Right atrium auricular region (tissue), 2 donors: ENCODE measurements at regions not wholly inside any gene's neighbourhood (a gene's known extent, or its start where the extent isn't known, plus 50 kb on each side); places are given as distances from the start of the nearest gene placed in this dataset.

Experiments
- DNase-seq: peaks from one replicate; pipeline ENCODE4 v3.0.0-alpha.2; 2019; ENCODE audit warnings: low spot score
- H3K27ac ChIP-seq, 2 donors: fragments of 200-600 bp; sonication (generic); 1 replicate in 1 of 2; 2 replicates in 1 of 2; pipeline ENCODE4 v1.5.1; 2016 to 2019
- H3K27me3 ChIP-seq, 2 donors: fragments of 200-600 bp; sonication (generic); one replicate each; pipeline versions ENCODE4 v1.5.1 to v1.6.0; 2017 to 2019
- H3K36me3 ChIP-seq: fragments of 200-600 bp; sonication (generic); one replicate; pipeline ENCODE4 v1.5.1; 2016
- H3K4me1 ChIP-seq, 2 donors: fragments of 200-600 bp; sonication (generic); one replicate each; pipeline versions ENCODE4 v1.5.1 to v1.6.0; 2017 to 2019
- H3K4me3 ChIP-seq, 2 donors: fragments of 200-600 bp; sonication (generic); 1 replicate in 1 of 2; 2 replicates in 1 of 2; pipeline ENCODE4 v1.5.1; 2017 to 2019; ENCODE audit warnings: mild to moderate bottlenecking in 1 of 2, moderate library complexity in 1 of 2
- H3K9me3 ChIP-seq, 2 donors: fragments of 200-600 bp; sonication (generic); one replicate each; pipeline ENCODE4 v1.5.1; 2019
- CTCF ChIP-seq, 2 donors: fragments of 200-600 bp; sonication (generic); IDR thresholded peaks; one replicate each; pipeline ENCODE4 v1.5.1; 2019; ENCODE audit warnings: antibody characterized with exemption in 2 of 2

DNA sequence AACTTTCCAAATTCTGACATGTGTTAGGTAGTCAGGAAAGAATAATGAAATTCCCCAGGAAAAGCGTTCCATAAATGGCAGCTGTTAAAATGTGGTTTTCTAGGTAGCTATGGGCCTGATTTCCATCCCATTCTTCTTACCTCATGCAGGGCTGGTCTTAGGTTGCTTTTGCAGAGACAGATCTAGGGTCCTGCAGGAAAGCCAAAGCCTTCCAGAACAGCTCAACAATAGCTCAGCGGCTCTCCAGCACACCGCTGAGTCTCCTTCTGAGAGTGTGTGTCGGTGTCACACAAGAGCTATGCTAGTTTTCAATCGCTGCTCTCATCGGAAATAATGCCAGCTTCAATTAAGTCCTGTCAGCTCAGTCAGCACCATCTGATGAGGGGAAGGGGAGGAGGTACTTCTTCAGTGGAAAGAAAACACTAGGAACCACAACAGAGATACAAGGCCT is 106.7 kb downstream of the TMEM30B start:
- no peak for TF ChIP-seq CTCF (IDR thresholded peaks at IDR 0.05)
- Histone ChIP-seq H3K4me1 (no peaks in the 10 kb centered on the region), H3K36me3 (no peaks in the 10 kb centered on the region), H3K4me3 (no peak overlapping the region), H3K9me3 (no peaks in the 10 kb centered on the region), H3K27ac (no peak overlapping the region), H3K27me3 (no peaks in the 10 kb centered on the region)
- DNase-seq: no peak

GRCh38 chr14:61171727-61172126 is 109.4 kb downstream of the TMEM30B start:
- TF ChIP-seq CTCF (IDR thresholded peaks at IDR 0.05): no peak
- Histone ChIP-seq H3K27ac (no peak overlapping the region), H3K27me3 (no peaks in the 10 kb centered on the region), H3K4me1 (no peaks in the 10 kb centered on the region), H3K4me3 (no peak overlapping the region), H3K36me3 (no peaks in the 10 kb centered on the region), H3K9me3 (no peaks in the 10 kb centered on the region)
- no peak for DNase-seq

- peaks cover 0 to 8% of the 10 kb centered on the region in 2 donors for H3K9me3 ChIP-seq
- no peaks in the 10 kb centered on the region for H3K4me1 ChIP-seq
- no peak for TF ChIP-seq CTCF (IDR thresholded peaks at IDR 0.05)
- no peak overlapping the region for H3K27ac ChIP-seq
- no peak for DNase-seq
- H3K27me3 ChIP-seq: no peaks in the 10 kb centered on the region
- no peak overlapping the region for H3K4me3 ChIP-seq
- no peaks in the 10 kb centered on the region for H3K36me3 ChIP-seq
These were observed 113.0 kb downstream of the TMEM30B start for GRCh38 chr14:61168141-61168540.

GRCh38 chr14:61167642-61168041 is 113.5 kb downstream of the TMEM30B start:
- H3K27ac ChIP-seq: no peak overlapping the region
- DNase-seq: no peak
- no peaks in the 10 kb centered on the region for H3K36me3 ChIP-seq
- no peaks in the 10 kb centered on the region for H3K27me3 ChIP-seq
- H3K9me3 ChIP-seq: peaks cover 0 to 12% of the 10 kb centered on the region in 2 donors
- no peaks in the 10 kb centered on the region for H3K4me1 ChIP-seq
- no peak for TF ChIP-seq CTCF (IDR thresholded peaks at IDR 0.05)
- no peak overlapping the region for H3K4me3 ChIP-seq

GRCh38 chr14:61160798-61161197 is 120.3 kb downstream of the TMEM30B start:
- Histone ChIP-seq H3K4me3 (no peak overlapping the region), H3K27me3 (no peaks in the 10 kb centered on the region), H3K9me3 (peaks cover 0 to 15% of the 10 kb centered on the region in 2 donors), H3K36me3 (no peaks in the 10 kb centered on the region), H3K4me1 (no peaks in the 10 kb centered on the region), H3K27ac (no peak overlapping the region)
- TF ChIP-seq CTCF (IDR thresholded peaks at IDR 0.05): no peak
- no peak for DNase-seq

- Histone ChIP-seq H3K27me3 (no peaks in the 10 kb centered on the region), H3K27ac (no peak overlapping the region), H3K9me3 (no peaks in the 10 kb centered on the region), H3K4me1 (no peaks in the 10 kb centered on the region), H3K4me3 (no peak overlapping the region), H3K36me3 (no peaks in the 10 kb centered on the region)
- no peak for DNase-seq
- no peak for TF ChIP-seq CTCF (IDR thresholded peaks at IDR 0.05)
These were observed 126.5 kb downstream of the TMEM30B start for GRCh38 chr14:61154641-61155040.
